ENCODE measurements at regions not wholly inside any gene's neighbourhood (a gene's known extent, or its start where the extent isn't known, plus 50 kb on each side); places are given as distances from the start of the nearest gene placed in this dataset.

GRCh38 chr1:53378061-53378460 is 50.2 kb upstream of the LRP8 start:
- intact Hi-C loops (cut with DNase I), result no loop called here
- DNase-seq, result peak in 2 of 10 donors; percentile 19 to 45

- DNase-seq, result peak in 2 of 10 donors; percentile 14 to 29
- intact Hi-C loops (cut with DNase I), result no loop called here
Observed at GRCh38 chr1:53378932-53379661, 51.2 kb upstream of the LRP8 start.

DNA sequence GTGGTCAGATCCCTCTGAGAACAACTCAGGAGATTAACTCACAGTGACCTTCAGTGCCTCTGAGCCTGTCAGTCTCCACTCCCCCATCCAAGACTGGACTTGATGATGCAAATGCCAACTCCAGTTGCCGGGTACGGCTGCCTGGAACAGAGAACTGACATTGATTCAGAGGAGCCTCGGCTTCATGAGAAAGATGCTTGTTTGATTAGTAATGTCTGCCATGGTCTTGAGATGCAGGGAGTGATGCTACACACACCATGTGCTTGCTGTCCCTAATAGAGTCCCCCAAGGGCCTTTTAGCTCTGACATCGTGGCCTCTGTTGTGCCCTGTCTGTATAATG is 51.8 kb upstream of the LRP8 start:
- peak in 2 of 10 donors; percentile 36 to 41 for DNase-seq
- intact Hi-C loops (cut with DNase I), result no loop called here

- intact Hi-C loops (cut with DNase I), result no loop called here
- peak in 2 of 10 donors; percentile 21 to 53 for DNase-seq
Observed at GRCh38 chr1:53380296-53380695, 52.4 kb upstream of the LRP8 start.

DNA sequence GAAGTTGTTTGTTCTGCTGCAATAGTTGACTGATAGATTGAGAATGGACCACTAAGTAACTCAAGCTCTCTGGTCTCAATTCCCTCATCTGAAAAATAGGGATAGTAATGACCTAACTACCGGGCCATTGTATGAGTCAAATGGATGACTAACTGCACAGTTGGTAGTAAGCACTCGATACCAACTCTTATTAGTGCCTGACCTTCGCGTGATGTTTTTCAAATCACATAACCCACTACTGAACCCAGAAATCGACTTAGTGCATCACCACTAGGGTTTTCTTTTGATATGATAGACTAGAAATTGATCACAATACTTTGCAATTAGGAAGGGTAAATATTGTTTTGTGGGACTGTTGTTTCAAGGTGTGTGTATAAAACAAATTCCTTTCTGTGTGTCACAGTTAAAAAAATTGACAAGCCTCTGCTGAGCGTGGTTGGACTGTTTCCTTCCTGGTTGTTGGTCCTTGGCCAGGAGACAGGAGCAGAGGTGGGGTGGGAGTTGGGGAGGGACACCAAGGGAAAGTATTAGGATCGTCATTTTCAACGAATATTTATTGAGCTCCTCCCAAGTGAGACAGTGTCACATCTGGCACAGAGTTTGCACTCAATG is 54.0 kb upstream of the LRP8 start:
- intact Hi-C loops (cut with DNase I), result no loop called here
- peak in 1 of 10 donors; percentile 5 for DNase-seq

- intact Hi-C loops (cut with DNase I), result no loop called here
Observed at GRCh38 chr1:53383136-53383870, 55.4 kb upstream of the LRP8 start.

DNA sequence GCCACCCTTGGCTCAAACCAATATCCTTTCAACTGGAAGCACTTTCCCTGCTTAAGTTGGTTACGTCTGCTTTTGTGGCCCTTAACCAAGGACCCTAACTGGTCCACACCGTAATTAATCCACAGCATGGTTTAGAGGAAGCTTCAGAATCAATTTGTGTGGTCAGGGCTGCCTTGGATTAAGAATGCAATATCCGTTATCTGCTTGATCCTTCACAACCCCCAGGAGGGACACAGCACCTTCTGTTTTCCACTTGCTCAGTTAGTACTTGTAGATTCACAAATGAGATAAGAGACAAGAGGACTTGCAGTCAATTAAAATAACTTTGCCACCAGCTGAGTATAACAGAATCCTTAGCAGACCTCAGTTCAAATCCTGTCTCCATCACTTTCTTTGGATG is 56.9 kb upstream of the LRP8 start:
- DNase-seq, result no peak
- intact Hi-C loops (cut with DNase I), result no loop called here

More at GRCh38 chr1:53383136-53383870, 55.4 kb upstream of the LRP8 start:
- DNase-seq, result peak in 2 of 10 donors; percentile 49 to 73

- DNase-seq, result peak in 2 of 10 donors; percentile 34 to 62
- intact Hi-C loops (cut with DNase I), result no loop called here
Observed at GRCh38 chr1:53385276-53386225, 57.7 kb upstream of the LRP8 start.

GRCh38 chr1:53388963-53389362 is 61.1 kb upstream of the LRP8 start:
- DNase-seq, result peak in 1 of 10 donors; percentile 71
- intact Hi-C loops (cut with DNase I), result no loop called here

- DNase-seq, result peak in 5 of 10 donors; percentile 29 to 79 (median 30)
- intact Hi-C loops (cut with DNase I), result loop anchor here (5.0 kb wide), 1 partner anchor 63 kb away; the partner anchor contains the start of gene LRP8
Observed at GRCh38 chr1:53390261-53390660, 62.4 kb upstream of the LRP8 start.

- DNase-seq, result peak in 1 of 10 donors; percentile 36
- intact Hi-C loops (cut with DNase I), result loop anchor here (5.0 kb wide), 1 partner anchor 63 kb away; the partner anchor contains the start of gene LRP8
Observed at GRCh38 chr1:53390736-53391135, 62.9 kb upstream of the LRP8 start.

GRCh38 chr1:53391296-53391695 is 63.4 kb upstream of the LRP8 start:
- peak in 1 of 10 donors; percentile 52 for DNase-seq
- intact Hi-C loops (cut with DNase I), result loop anchor here (5.0 kb wide), 1 partner anchor 64 kb away; the partner anchor contains the start of gene LRP8

DNA sequence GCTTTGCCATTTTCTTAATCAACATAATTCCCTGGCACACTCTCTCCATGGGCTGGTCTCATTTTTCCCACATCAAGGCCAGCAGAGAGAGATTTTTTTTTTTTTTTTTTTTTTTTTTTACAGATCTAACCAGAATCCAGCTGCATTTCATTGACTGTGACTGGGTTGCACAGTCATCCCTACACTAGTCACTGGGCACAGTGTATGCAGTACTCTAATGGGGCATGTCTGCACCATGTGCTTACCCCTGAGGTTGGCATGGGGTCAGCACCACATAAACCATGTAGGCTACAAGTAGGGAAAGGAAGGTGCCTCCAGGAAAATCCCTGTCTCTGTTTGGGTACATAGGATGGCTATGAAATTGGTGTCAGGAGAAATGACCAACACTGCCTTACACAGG is 64.1 kb upstream of the LRP8 start:
- intact Hi-C loops (cut with DNase I), result loop anchor here (5.0 kb wide), 1 partner anchor 65 kb away; the partner anchor contains the start of gene LRP8
- DNase-seq, result no peak

DNA sequence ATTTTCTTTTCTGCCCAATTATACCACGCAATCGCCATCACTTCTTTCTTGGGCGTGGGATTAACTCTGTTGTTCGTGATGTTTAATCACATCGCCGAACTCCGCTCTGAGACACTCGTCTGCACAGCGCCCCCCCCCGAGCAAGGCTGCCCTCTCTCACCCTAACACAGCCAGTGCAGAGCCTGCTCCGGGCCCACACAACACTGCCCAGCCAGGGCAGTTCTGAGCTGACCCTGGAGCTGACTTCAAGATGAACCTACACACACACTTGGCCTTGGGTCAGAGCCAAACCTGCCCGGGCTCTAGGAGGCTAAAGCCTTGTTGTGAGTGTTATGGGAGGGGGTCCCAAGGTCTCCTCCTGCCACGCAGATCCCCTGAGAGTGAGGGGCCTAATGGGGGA is 64.6 kb upstream of the LRP8 start:
- intact Hi-C loops (cut with DNase I), result loop anchor here (5.0 kb wide), 1 partner anchor 65 kb away; the partner anchor contains the start of gene LRP8
- peak in 1 of 10 donors; percentile 75 for DNase-seq

DNA sequence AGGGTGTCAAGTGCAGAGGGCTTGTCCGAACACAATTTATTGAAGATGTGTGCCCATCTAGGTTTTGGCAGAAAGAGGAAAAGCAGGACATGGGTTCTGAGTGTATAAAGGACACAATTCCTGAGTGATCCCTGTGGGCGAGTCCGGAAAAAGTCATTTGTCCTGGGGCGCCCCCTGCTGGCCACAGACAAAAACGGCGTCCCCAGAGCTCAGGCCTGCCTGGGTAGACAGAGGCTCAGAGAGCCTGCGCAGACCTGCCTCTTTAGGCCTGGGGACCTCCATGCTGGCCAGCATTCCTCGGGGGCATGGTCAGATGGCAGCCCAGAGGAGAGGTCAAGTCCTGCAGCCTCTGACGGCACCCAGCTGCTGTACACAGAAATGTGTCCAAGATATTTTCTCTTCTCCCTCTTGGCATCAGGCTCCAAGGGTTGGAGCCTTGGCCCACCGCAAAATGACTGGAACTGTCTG is 65.5 kb upstream of the LRP8 start:
- peak; percentile 78 to 97 (median 88) for DNase-seq
- intact Hi-C loops (cut with DNase I), result loop anchor here (1.0 to 5.0 kb wide), 2 partner anchors 66 to 115 kb away; partner anchors contain the start of gene LRP8

DNA sequence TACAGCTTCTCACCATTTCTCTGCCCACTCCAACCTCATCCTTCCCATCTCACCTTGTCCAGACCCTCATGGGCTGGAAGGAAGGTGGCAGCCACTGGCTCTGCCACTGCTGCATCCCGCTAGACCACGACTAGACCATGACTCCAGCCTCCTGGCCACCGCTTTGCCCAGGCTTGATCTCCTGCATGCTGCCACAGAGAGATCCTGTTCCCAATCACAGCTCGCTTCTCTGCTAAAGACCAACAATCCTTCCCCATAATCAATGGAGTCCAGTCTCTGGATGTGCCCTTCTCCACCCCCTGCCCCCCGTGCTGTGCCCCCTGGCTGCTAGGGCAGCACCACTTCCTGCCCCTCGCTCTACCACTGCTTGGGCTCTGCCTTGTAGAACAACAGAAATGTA is 64.9 kb upstream of the DMRTB1 start:
- intact Hi-C loops (cut with DNase I), result loop anchor here (5.0 kb wide), 1 partner anchor 67 kb away; the partner anchor contains the start of gene LRP8
- DNase-seq, result peak in 1 of 10 donors; percentile 53

- intact Hi-C loops (cut with DNase I), result no loop called here
- peak in 1 of 10 donors; percentile 64 for DNase-seq
Observed at GRCh38 chr1:53395671-53396215, 63.5 kb upstream of the DMRTB1 start.

GRCh38 chr1:53396573-53397268 is 62.5 kb upstream of the DMRTB1 start:
- DNase-seq, result peak in 1 of 10 donors; percentile 26
- intact Hi-C loops (cut with DNase I), result no loop called here

DNA sequence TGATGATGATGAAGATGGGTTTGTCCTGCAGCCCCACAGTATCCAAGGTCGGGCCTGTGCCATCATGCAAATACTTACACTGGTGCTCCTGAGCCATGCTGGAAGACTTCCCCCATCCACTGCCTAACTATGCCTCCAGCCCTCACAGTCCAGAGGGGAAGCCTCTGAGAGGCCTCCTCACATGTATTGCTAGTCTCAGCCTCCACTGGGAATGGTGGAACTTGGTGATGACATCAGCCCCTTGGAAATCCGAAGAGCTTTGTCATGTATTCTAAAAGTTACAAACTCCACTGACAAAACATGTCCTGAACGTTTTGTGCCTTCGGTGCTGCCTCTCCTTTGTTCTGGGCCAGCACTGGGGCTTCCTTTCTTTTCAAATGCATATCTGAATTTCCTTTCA is 61.1 kb upstream of the DMRTB1 start:
- peak in 1 of 10 donors; percentile 27 for DNase-seq
- intact Hi-C loops (cut with DNase I), result no loop called here

Data from posterior cingulate gyrus (tissue), 11 donors.